ENCODE measurements at regions not wholly inside any gene's neighbourhood (a gene's known extent, or its start where the extent isn't known, plus 50 kb on each side); places are given as distances from the start of the nearest gene placed in this dataset.

GRCh38 chr9:14487547-14488185 is 173.7 kb upstream of the NFIB start:
- Histone ChIP-seq H3K36me3 (ENCODE audit: control insufficient read depth, insufficient read depth, low read length) (no peaks in the 10 kb centered on the region), H3K4me3 (ENCODE audit: low read depth, low read length) (no peak overlapping the region), H3K27me3 (ENCODE audit: control insufficient read depth, insufficient read depth, low read length) (no peaks in the 10 kb centered on the region)
- no peak for DNase-seq (ENCODE audit: low read depth)
- TF ChIP-seq CTCF (IDR thresholded peaks at IDR 0.05; ENCODE audit: insufficient read depth, low read length, poor library complexity, severe bottlenecking): no peak

- H3K27me3 ChIP-seq (ENCODE audit: control insufficient read depth, insufficient read depth, low read length): no peaks in the 10 kb centered on the region
- DNase-seq (ENCODE audit: low read depth): no peak
- H3K36me3 ChIP-seq (ENCODE audit: control insufficient read depth, insufficient read depth, low read length): no peaks in the 10 kb centered on the region
- no peak for TF ChIP-seq CTCF (IDR thresholded peaks at IDR 0.05; ENCODE audit: insufficient read depth, low read length, poor library complexity, severe bottlenecking)
- no peak overlapping the region for H3K4me3 ChIP-seq (ENCODE audit: low read depth, low read length)
Measured at GRCh38 chr9:14485366-14485765, 171.4 kb upstream of the NFIB start.

- H3K4me3 ChIP-seq (ENCODE audit: low read depth, low read length): no peak overlapping the region
- no peaks in the 10 kb centered on the region for H3K36me3 ChIP-seq (ENCODE audit: control insufficient read depth, insufficient read depth, low read length)
- no peak for DNase-seq (ENCODE audit: low read depth)
- no peaks in the 10 kb centered on the region for H3K27me3 ChIP-seq (ENCODE audit: control insufficient read depth, insufficient read depth, low read length)
- no peak for TF ChIP-seq CTCF (IDR thresholded peaks at IDR 0.05; ENCODE audit: insufficient read depth, low read length, poor library complexity, severe bottlenecking)
Measured at GRCh38 chr9:14482856-14483255, 168.9 kb upstream of the NFIB start.

GRCh38 chr9:14480526-14480925 is 166.6 kb upstream of the NFIB start:
- Histone ChIP-seq H3K27me3 (ENCODE audit: control insufficient read depth, insufficient read depth, low read length) (no peaks in the 10 kb centered on the region), H3K36me3 (ENCODE audit: control insufficient read depth, insufficient read depth, low read length) (no peaks in the 10 kb centered on the region), H3K4me3 (ENCODE audit: low read depth, low read length) (no peak overlapping the region)
- TF ChIP-seq CTCF (IDR thresholded peaks at IDR 0.05; ENCODE audit: insufficient read depth, low read length, poor library complexity, severe bottlenecking): no peak
- no peak for DNase-seq (ENCODE audit: low read depth)

- Histone ChIP-seq H3K36me3 (ENCODE audit: control insufficient read depth, insufficient read depth, low read length) (no peaks in the 10 kb centered on the region), H3K27me3 (ENCODE audit: control insufficient read depth, insufficient read depth, low read length) (no peaks in the 10 kb centered on the region), H3K4me3 (ENCODE audit: low read depth, low read length) (no peak overlapping the region)
- TF ChIP-seq CTCF (IDR thresholded peaks at IDR 0.05; ENCODE audit: insufficient read depth, low read length, poor library complexity, severe bottlenecking): no peak
- no peak for DNase-seq (ENCODE audit: low read depth)
Measured at GRCh38 chr9:14479163-14479560, 165.2 kb upstream of the NFIB start.

All from kidney epithelial cell (primary cell).